ENCODE measurements at regions not wholly inside any gene's neighbourhood (a gene's known extent, or its start where the extent isn't known, plus 50 kb on each side); places are given as distances from the start of the nearest gene placed in this dataset.

- Histone ChIP-seq H3K27ac (ENCODE audit: low read depth, low read length) (no peak overlapping the region), H3K36me3 (ENCODE audit: control insufficient read depth, low read length) (no peaks in the 10 kb centered on the region), H3K4me2 (ENCODE audit: low read length) (no peak overlapping the region), H3K9me3 (ENCODE audit: control insufficient read depth, insufficient read depth, low read length) (no peaks in the 10 kb centered on the region), H3K79me2 (ENCODE audit: control insufficient read depth, low read length) (no peaks in the 10 kb centered on the region), H3K4me3 (ENCODE audit: low read length) (no peak overlapping the region), H3F3A (ENCODE audit: control insufficient read depth, insufficient read depth) (no peaks in the 10 kb centered on the region), H3K9me2 (replicated peaks; ENCODE audit: control insufficient read depth, low read length) (no peaks in the 10 kb centered on the region), H3K4me1 (ENCODE audit: control insufficient read depth, low read length) (no peaks in the 10 kb centered on the region), H4K20me1 (ENCODE audit: control insufficient read depth, insufficient read depth, low read depth, low read length) (no peaks in the 10 kb centered on the region), H3K27me3 (ENCODE audit: control insufficient read depth, low read length) (no peaks in the 10 kb centered on the region)
- TF ChIP-seq EZH2phosphoT487 (IDR thresholded peaks at IDR 0.05; ENCODE audit: borderline replicate concordance, low read length) (no peak), CTCF (IDR thresholded peaks at IDR 0.05; ENCODE audit: low read depth, low read length, poor library complexity, severe bottlenecking) (no peak)
Observed at GRCh38 chr4:74669702-74670101, 124.6 kb downstream of the BTC start.

GRCh38 chr4:74670583-74670982, 123.7 kb downstream of the BTC start:
- Histone ChIP-seq H3K4me2 (ENCODE audit: low read length) (no peak overlapping the region), H3K27ac (ENCODE audit: low read depth, low read length) (no peak overlapping the region)

GRCh38 chr4:74671080-74671698, 123.1 kb downstream of the BTC start:
- H3K36me3 ChIP-seq (ENCODE audit: control insufficient read depth, low read length): no peaks in the 10 kb centered on the region
- no peak overlapping the region for H3K4me2 ChIP-seq (ENCODE audit: low read length)
- H3K4me3 ChIP-seq (ENCODE audit: low read length): no peak overlapping the region
- H3K4me1 ChIP-seq (ENCODE audit: control insufficient read depth, low read length): no peaks in the 10 kb centered on the region
- TF ChIP-seq CTCF (IDR thresholded peaks at IDR 0.05; ENCODE audit: low read depth, low read length, poor library complexity, severe bottlenecking) (peak; percentile 57), EZH2phosphoT487 (IDR thresholded peaks at IDR 0.05; ENCODE audit: borderline replicate concordance, low read length) (no peak)
- H3F3A ChIP-seq (ENCODE audit: control insufficient read depth, insufficient read depth): no peaks in the 10 kb centered on the region
- no peaks in the 10 kb centered on the region for H3K79me2 ChIP-seq (ENCODE audit: control insufficient read depth, low read length)
- no peaks in the 10 kb centered on the region for H3K9me2 ChIP-seq (replicated peaks; ENCODE audit: control insufficient read depth, low read length)
- no peaks in the 10 kb centered on the region for H3K9me3 ChIP-seq (ENCODE audit: control insufficient read depth, insufficient read depth, low read length)
- H3K27ac ChIP-seq (ENCODE audit: low read depth, low read length): no peak overlapping the region
- no peaks in the 10 kb centered on the region for H3K27me3 ChIP-seq (ENCODE audit: control insufficient read depth, low read length)
- H4K20me1 ChIP-seq (ENCODE audit: control insufficient read depth, insufficient read depth, low read depth, low read length): no peaks in the 10 kb centered on the region

More at GRCh38 chr4:74670583-74670982, 123.7 kb downstream of the BTC start:
- no peaks in the 10 kb centered on the region for H3K27me3 ChIP-seq (ENCODE audit: control insufficient read depth, low read length)
- H3K4me3 ChIP-seq (ENCODE audit: low read length): no peak overlapping the region
- H3K9me2 ChIP-seq (replicated peaks; ENCODE audit: control insufficient read depth, low read length): no peaks in the 10 kb centered on the region
- H3F3A ChIP-seq (ENCODE audit: control insufficient read depth, insufficient read depth): no peaks in the 10 kb centered on the region
- H3K9me3 ChIP-seq (ENCODE audit: control insufficient read depth, insufficient read depth, low read length): no peaks in the 10 kb centered on the region
- no peaks in the 10 kb centered on the region for H4K20me1 ChIP-seq (ENCODE audit: control insufficient read depth, insufficient read depth, low read depth, low read length)
- H3K4me1 ChIP-seq (ENCODE audit: control insufficient read depth, low read length): no peaks in the 10 kb centered on the region
- H3K79me2 ChIP-seq (ENCODE audit: control insufficient read depth, low read length): no peaks in the 10 kb centered on the region
- TF ChIP-seq EZH2phosphoT487 (IDR thresholded peaks at IDR 0.05; ENCODE audit: borderline replicate concordance, low read length) (no peak), CTCF (IDR thresholded peaks at IDR 0.05; ENCODE audit: low read depth, low read length, poor library complexity, severe bottlenecking) (no peak)
- no peaks in the 10 kb centered on the region for H3K36me3 ChIP-seq (ENCODE audit: control insufficient read depth, low read length)
